Bronchial epithelial cell (primary cell): ENCODE measurements at regions not wholly inside any gene's neighbourhood (a gene's known extent, or its start where the extent isn't known, plus 50 kb on each side); places are given as distances from the start of the nearest gene placed in this dataset.
A peak's percentile ranks its signal among the peaks of the same experiment; 100 is the strongest.

Source experiments
- DNase-seq: peaks from one replicate; pipeline ENCODE4 v3.0.0-alpha.2; 2010; ENCODE audit warnings: low read depth
- FAIRE-seq: peaks from 2 replicates; lab custom pipeline; 2011; peaks lifted over from hg19 to GRCh38; lab: Jason Lieb, UNC
- H3K27me3 ChIP-seq: 2 replicates; pipeline ENCODE4 v1.5.1; 2011; ENCODE audit warnings: low read length; ENCODE audit not compliant: control insufficient read depth, insufficient read depth
- H3K36me3 ChIP-seq: 2 replicates; pipeline ENCODE4 v1.5.1; 2011; ENCODE audit warnings: low read length; ENCODE audit not compliant: control insufficient read depth, insufficient read depth
- H3K4me3 ChIP-seq: 2 replicates; pipeline ENCODE4 v1.5.1; 2011; ENCODE audit warnings: mild to moderate bottlenecking, low read depth, low read length, control low read depth
- CTCF ChIP-seq: IDR thresholded peaks from 2 replicates; pipeline ENCODE4 v1.5.1; 2011; ENCODE audit warnings: mild to moderate bottlenecking, moderate library complexity, low read length, control low read depth, inconsistent platforms; ENCODE audit not compliant: insufficient read depth, severe bottlenecking

GRCh38 chr5:135136546-135136945 is 102.5 kb upstream of the PITX1 start:
- no peak for FAIRE-seq
- no peak for TF ChIP-seq CTCF
- Histone ChIP-seq H3K4me3 (no peak overlapping the region), H3K27me3 (no peaks in the 10 kb centered on the region), H3K36me3 (no peaks in the 10 kb centered on the region)
- no peak for DNase-seq

- DNase-seq (peak; percentile 83), FAIRE-seq (no peak)
- Histone ChIP-seq H3K36me3 (no peaks in the 10 kb centered on the region), H3K27me3 (no peaks in the 10 kb centered on the region), H3K4me3 (no peak overlapping the region)
- no peak for TF ChIP-seq CTCF
These were observed 101.7 kb upstream of the PITX1 start for GRCh38 chr5:135135530-135136226.

DNA sequence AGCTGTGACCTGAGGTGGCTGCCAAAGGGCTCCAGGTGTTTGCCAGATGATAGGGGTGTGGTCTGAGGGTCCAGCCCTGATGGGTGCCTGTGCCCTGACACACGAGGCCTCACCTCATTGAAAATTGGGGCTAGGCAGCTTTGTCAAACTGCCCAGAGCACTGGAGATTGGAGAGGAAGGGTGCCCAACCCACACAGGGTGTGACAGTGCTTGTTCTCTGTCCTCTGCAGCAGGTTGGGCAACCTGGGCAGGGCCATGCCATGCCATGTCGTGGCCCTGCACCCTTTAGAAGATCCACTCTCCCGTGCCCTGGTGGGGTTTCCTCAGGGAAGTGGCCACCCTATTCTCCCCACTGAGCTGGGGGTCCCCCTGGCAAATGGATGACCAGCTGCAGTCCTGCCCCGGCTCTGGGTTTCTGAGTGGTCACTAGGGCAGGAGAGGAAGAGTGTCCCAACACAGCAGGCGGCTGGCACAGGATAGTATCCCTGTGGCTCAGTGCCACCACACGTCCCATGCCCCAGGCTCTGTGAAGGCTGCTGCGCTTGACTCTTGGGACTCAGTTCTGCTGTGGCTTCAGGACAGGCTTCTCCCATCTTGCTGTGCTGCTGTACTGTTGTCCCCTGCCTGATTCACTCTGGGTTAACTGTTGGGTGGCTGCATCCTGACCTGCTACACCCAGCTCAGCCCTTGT is 100.8 kb upstream of the PITX1 start:
- no peak for DNase-seq
- FAIRE-seq: no peak
- no peaks in the 10 kb centered on the region for H3K27me3 ChIP-seq
- TF ChIP-seq CTCF: no peak
- no peaks in the 10 kb centered on the region for H3K36me3 ChIP-seq
- H3K4me3 ChIP-seq: no peak overlapping the region

DNA sequence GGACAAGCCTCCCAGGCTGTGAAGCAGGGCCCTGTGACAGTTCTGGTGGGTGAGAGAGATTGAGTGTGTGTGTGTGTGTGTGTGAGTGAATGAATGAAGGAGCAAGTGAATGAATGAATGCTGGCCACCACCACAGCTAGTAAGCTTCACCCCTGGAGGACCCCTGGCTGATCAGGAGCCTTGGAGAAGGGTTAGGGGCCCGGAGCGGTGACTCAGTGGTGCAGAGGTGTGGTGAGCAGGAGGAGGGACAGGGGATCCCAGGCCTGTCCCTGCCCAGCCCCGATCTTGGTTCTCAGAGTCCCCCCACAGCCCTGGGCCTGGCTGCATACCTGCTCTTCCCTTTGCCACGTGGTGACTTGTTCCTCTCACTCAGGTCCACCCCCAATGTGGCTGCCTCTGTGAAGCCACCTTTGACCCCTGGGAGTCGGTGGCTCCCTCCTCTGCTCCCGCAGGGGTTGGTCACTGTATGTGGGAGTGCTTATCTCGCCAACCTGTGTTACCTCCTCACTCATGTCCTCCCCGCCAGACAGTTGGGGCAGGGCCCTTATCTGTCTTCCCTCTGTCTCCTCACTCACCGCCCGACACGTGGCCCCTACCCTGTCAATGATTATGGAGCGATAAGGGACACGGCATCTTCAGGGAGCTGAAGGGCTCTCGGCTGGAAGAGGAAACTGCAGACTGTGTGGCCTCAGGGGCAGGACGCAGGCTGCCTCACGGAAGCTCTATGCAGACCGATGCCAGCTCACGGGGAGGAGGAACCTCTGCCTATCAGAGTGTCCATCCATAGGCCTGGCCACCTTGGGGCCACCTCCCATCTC is 99.9 kb upstream of the PITX1 start:
- no peak for FAIRE-seq
- no peak for DNase-seq

GRCh38 chr5:135133181-135133580 is 99.2 kb upstream of the PITX1 start:
- TF ChIP-seq CTCF: no peak
- no peak for DNase-seq
- H3K27me3 ChIP-seq: no peaks in the 10 kb centered on the region
- H3K36me3 ChIP-seq: no peaks in the 10 kb centered on the region
- FAIRE-seq: no peak
- H3K4me3 ChIP-seq: no peak overlapping the region

More for the DNA sequence above, 99.9 kb upstream of the PITX1 start:
- no peak for TF ChIP-seq CTCF
- Histone ChIP-seq H3K27me3 (no peaks in the 10 kb centered on the region), H3K4me3 (no peak overlapping the region), H3K36me3 (no peaks in the 10 kb centered on the region)
